Fibroblast of lung (primary cell): ENCODE measurements at regions not wholly inside any gene's neighbourhood (a gene's known extent, or its start where the extent isn't known, plus 50 kb on each side); places are given as distances from the start of the nearest gene placed in this dataset.

Source experiments
- EZH2 ChIP-seq: IDR thresholded peaks from 2 replicates; pipeline ENCODE4 v1.5.1; 2012; ENCODE audit warnings: low read length, control low read depth, mild to moderate bottlenecking; ENCODE audit errors: missing control alignments
- TF ChIP-seq, protein P1 (sequence below), 2 donors: IDR thresholded peaks in 1 of 2; conservative IDR thresholded peaks in 1 of 2; 1 replicate in 1 of 2; 2 replicates in 1 of 2; pipeline ENCODE4 v1.5.1; 2011 to 2012; ENCODE audit warnings: low read length in 2 of 2, control low read depth in 1 of 2, inconsistent platforms in 1 of 2, low read depth in 1 of 2, mild to moderate bottlenecking in 1 of 2

DNA sequence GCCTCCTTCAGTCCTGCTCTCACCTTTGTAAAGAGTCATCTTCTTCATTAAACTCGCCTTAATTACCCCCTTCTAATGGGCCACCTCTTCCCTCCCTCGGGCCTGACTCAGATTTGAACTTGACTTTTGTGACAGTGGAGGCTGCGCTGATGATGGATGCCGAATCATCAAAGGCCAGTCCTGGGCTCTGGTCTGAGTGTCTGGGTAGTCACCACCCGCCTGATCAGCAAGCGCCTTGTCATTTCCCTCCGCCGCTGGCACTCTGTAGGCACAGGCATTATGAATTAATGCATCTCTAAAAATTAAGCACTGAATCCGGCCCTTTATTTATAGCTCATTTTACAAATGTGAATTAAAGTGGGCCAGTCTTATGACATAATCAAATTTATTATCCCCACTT lies 116.7 kb upstream of the PROK2 start:
- no peak for TF ChIP-seq EZH2
- TF ChIP-seq, protein P1, sequence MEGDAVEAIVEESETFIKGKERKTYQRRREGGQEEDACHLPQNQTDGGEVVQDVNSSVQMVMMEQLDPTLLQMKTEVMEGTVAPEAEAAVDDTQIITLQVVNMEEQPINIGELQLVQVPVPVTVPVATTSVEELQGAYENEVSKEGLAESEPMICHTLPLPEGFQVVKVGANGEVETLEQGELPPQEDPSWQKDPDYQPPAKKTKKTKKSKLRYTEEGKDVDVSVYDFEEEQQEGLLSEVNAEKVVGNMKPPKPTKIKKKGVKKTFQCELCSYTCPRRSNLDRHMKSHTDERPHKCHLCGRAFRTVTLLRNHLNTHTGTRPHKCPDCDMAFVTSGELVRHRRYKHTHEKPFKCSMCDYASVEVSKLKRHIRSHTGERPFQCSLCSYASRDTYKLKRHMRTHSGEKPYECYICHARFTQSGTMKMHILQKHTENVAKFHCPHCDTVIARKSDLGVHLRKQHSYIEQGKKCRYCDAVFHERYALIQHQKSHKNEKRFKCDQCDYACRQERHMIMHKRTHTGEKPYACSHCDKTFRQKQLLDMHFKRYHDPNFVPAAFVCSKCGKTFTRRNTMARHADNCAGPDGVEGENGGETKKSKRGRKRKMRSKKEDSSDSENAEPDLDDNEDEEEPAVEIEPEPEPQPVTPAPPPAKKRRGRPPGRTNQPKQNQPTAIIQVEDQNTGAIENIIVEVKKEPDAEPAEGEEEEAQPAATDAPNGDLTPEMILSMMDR (conservative IDR thresholded peaks at IDR 0.05 in 1 of 2, IDR thresholded peaks at IDR 0.05 in 1 of 2; ENCODE audit: low read depth in 1 of 2, low read length in 2 of 2): no peak
